VCaP (cell line): ENCODE measurements at regions not wholly inside any gene's neighbourhood (a gene's known extent, or its start where the extent isn't known, plus 50 kb on each side); places are given as distances from the start of the nearest gene placed in this dataset.
"Not testable (repeated sequence)": the region's sequence is repeated elsewhere in the genome, so short reads cannot be mapped to it uniquely, and the experiment has no call there.

ENCODE experiments used
- H3K27ac ChIP-seq: fragments of 450-650 bp; 2 replicates; pipeline ENCODE4 v1.5.1; 2017
- CTCF ChIP-seq: fragments of 450-650 bp; conservative IDR thresholded peaks from 2 replicates; pipeline ENCODE4 v1.5.1; 2017; ENCODE audit warnings: mild to moderate bottlenecking, moderate library complexity

GRCh38 chr14:37824939-37825712 is 229.7 kb downstream of the TTC6 start:
- TF ChIP-seq CTCF = no peak
- H3K27ac ChIP-seq = peak overlapping the region; percentile 25; the same call in 1 of the 2 replicates

GRCh38 chr14:37826869-37827268 is 231.4 kb downstream of the TTC6 start:
- no peak for TF ChIP-seq CTCF
- H3K27ac ChIP-seq = peak overlapping the region; percentile 17; the same call in 1 of the 2 replicates

GRCh38 chr14:37830271-37830670 is 234.8 kb downstream of the TTC6 start:
- H3K27ac ChIP-seq = no peak overlapping the region
- no peak for TF ChIP-seq CTCF

GRCh38 chr14:37834275-37834674 is 238.8 kb downstream of the TTC6 start:
- H3K27ac ChIP-seq = no peak overlapping the region
- no peak for TF ChIP-seq CTCF

GRCh38 chr14:37838778-37839177 is 243.3 kb downstream of the TTC6 start:
- H3K27ac ChIP-seq = not testable (repeated sequence)

GRCh38 chr14:37841039-37841438 is 245.6 kb downstream of the TTC6 start:
- not testable (repeated sequence) for H3K27ac ChIP-seq

- H3K27ac ChIP-seq = no peak overlapping the region
- TF ChIP-seq CTCF = no peak
Observed at GRCh38 chr14:37842106-37842505, 246.7 kb downstream of the TTC6 start.

GRCh38 chr14:37843954-37844607 is 248.7 kb downstream of the TTC6 start:
- H3K27ac ChIP-seq = no peak overlapping the region
- no peak for TF ChIP-seq CTCF
